Kidney tubule cell (primary cell): ENCODE measurements at regions not wholly inside any gene's neighbourhood (a gene's known extent, or its start where the extent isn't known, plus 50 kb on each side); places are given as distances from the start of the nearest gene placed in this dataset.

Experiments
- DNase-seq: peaks from one replicate; pipeline ENCODE4 v3.0.0-alpha.2; 2018; ENCODE audit warnings: low spot score

DNA sequence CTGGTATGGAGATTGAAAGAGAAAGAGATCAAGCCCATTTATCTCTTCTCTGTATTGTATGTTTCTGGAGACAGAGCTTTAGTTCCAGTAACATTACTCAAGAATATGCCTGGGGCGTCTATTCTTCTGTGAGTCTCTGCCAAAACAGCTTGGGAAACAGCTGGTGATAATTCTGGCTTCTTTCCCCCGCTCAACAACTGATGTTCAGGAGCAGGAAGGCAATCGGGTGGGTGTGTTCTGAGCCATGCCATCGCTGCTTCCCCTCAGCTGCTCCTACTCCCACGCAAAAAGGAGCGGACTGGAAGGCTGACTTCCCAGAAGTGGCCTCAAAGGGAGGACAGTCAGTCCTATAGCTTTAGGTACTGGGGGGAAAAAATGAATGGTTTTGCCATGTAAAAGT is 695.1 kb downstream of the PLCL1 start:
- no peak for DNase-seq

DNA sequence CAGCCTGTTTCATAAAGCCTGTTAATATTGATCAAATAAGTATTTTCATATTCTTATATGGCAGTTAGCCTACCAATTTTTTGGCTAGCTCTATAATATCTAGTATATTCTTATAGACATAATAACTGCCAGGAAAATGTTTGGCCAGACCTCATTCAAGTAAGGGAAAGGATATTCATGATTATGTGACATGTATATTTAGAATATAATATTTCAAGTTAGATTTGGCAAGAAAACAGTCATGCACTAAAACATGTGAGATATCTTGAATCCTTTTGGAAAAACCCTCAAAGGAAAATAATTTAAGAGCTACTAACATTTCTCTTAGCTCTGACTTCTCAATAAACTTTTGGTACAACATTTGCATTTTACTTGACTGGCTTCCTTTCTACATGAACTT is 694.1 kb downstream of the PLCL1 start:
- no peak for DNase-seq

DNA sequence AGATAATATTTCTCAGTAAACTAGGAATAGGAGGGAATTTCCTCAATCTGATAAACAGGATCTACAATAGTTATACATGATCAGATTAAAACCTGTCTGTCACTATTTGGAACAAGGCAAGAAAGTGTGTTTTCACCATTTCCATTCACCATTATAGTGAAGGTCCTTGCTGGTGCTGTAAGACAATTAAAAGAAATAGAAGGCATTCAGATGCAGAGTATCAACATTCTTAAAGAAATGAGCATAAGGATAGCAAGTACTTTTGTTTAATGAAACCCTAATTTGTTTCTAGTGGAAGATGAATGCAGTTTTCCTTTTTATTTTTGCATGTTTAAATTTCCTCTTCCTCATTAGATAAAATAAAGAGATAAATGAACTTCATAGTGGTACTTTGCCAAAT is 693.7 kb downstream of the PLCL1 start:
- no peak for DNase-seq

DNA sequence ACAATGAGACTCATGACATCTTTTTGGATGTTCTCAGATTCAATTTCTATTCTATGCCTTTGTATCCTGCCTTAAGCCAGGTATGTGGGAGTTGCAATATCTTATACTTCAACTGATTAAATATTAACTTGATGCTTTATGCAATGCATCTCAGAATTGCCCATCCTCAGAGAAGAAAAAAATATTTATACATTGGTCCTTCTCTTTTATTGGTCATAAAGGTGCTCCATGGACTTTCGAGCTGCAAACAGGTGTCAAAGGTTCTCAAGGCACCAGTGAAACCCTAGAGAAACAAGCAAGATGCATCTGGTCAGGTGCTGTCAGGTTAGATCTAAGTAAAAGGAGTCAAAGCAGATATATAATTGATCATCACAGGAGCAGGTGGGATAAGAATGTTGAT is 690.5 kb downstream of the PLCL1 start:
- no peak for DNase-seq

DNA sequence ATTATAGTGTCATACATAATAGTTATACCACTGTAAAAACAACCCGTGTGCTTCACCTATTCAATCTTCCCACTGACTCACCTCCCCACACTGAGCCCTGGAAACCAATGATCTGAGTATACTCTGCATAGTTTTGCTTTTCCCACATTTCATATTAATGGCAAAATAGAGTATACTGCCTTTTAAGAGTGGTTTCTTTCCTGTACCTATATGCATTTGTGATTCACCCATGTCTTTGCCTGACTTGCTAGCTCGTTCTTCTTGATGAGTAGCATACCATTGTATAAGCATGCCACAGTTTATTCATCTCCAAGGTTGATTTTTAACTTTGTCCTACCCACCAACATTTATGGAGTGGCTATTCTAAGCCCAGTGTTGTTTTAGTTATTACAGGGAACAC is 686.4 kb downstream of the PLCL1 start:
- DNase-seq: peak; percentile 75

DNA sequence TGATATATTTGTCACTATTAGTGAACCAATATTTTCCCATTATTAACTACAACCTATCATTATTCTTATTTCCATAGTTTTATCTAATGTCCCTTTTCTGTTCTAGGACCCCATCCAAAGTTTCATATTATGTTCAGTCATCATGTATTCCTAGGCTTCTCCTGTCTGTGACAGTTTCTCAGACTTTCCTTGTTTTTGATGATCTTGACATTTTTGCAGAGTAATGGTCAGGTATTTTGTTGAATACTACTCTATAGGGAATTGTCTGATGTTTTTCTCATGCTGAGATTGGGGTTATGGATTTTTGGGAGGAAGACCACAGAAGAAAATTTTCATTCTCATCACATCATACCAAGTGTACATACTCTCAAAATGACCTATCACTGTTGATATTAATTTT is 684.6 kb downstream of the PLCL1 start:
- no peak for DNase-seq

DNA sequence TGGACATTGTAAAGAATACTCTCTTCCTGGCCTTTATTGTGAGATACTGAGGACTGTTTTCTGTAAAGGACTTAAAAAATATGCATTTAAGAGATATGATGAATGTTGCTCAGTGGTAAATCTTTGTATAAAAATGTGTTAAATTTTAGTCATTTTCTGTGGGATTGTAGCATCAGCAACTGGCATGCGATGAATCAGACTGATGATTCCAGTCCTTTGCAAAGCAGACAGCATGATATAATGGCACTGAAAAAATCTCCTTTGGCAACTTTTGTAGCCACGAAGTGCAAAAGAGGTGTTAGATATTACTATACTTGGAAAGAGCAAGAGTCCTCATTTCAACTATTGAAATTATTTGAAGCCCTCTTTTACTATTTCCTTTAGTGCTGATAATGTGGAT is 678.7 kb downstream of the PLCL1 start:
- DNase-seq: peak; percentile 7

DNA sequence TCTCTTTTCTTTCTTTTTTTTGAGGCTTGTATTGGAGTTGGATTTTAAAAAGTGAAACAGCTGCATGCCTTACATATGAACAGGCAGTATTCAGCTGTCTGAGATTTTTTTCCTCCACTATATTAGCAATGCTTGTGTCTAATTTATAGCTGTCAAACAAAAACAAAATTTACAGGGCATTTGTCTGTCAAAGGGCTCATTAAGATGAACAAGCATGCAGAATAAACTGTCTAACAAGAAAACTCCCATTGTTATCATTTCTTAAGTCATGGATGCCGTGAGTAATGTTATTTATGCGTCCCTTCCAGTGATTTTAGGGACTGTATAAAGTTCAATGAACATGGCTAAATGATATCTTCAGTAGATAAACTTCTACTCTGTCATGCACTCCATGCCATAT is 674.7 kb downstream of the PLCL1 start:
- no peak for DNase-seq

DNA sequence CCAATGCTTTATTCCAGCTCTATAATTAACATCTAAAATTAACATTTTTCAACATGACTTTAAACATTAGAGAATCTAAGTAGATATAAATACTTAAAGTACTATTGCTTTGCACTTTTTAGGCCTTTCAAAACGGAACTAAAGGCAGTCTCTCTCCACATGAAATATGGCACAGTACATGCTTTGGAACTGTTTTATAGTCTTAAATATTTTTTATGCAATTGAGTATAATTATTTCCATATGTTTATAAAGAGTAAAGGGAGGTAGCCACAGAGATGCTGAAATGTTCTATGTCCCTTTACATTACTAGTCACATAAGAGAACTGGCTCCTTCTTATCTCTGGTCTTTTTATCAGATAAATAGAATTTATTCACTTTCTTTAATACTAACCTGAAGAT is 674.0 kb downstream of the PLCL1 start:
- DNase-seq: no peak

DNA sequence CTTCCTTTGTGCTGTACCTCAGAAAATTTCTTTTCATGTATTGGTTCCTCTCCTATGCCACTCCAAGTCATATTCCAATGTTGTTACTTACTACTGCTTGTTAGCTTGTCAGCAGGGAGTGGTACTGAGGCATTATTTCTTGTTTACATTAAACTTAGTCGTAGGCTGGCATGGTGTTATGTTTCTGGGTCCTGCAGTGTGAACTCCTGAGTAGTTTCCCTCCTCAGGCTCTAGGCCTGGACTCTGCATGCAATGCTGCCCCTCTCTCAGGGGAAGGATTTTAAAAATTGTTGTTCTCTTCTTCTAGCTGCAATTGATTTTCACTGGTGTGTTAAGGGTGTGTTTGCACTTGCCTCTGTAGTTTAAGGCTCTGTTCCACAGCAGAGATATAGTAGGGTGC is 671.6 kb downstream of the PLCL1 start:
- DNase-seq: no peak

DNA sequence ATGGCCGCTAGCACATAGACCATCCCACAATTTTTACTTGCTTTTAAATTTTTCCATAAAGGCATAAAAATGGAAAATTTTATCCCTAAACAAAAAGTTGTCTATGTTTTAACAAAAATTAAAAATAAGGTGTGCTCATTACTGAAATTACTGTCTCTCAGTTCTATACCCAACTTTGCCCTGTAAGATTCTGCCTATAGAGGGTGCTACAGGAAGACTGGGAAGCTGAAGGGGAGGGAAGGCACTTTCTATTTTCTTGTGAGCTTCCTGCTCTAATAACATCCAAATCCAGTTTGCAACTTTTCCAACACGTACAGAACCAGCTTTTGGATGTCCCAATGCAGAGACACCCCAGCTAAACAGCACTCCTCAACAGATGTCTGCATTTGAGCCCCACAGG is 666.9 kb downstream of the PLCL1 start:
- no peak for DNase-seq

DNA sequence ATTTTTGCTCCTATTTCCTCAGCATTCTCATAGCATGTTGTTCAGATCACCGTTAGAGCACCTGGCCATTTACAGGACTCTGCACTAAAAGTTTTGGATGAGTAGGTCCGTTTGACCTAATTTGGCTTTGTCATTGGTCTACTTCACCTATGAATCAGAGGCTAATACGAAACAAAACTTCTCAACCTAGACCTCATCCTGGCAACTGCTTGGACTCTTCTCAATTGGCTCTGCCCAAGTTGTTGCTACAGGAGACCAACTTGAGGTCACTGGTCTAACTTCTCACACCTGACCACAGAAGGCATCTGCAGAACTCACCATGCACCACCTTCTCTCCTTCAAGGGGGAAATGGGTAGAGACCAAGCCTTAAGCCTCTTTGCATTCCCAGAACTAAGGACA is 663.7 kb downstream of the PLCL1 start:
- peak; percentile 28 for DNase-seq

DNA sequence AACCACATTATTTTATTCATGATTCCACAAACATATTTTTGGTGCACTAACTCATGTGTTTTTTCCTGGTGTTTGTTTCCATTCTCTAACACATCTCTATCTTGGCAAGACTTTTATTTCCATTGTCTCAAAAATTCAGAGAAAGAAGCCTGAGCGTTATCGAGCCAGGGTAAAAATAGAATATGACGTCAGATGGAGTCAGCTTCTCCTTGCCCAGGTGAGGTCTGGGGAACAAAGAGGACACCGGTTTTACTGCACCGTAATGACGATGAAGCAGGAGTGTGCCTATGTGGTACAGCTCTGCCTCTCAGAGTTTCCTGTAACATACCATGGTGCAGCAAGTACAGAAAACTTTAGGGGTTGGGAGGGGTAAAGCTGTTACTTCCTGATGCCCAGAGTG is 661.6 kb downstream of the PLCL1 start:
- no peak for DNase-seq

DNA sequence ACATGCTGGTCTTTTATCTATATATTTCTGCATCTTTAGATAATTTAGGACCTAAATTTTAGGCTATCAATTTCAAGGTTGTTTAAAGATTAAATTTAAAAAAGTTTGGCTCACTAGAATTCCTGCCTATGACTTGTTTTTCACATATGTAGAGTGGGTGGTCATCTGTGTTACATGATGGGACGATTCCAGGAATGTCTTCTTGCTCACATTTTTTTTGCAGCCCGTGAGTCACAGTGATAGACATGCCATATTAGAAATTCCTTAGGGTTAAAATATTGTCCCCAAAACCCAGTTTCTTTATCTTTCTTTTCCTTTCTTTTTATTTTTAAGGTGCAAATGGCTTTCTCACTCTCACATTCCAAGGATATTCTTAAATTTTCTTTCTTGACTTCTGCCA is 652.0 kb downstream of the PLCL1 start:
- peak; percentile 3 for DNase-seq

DNA sequence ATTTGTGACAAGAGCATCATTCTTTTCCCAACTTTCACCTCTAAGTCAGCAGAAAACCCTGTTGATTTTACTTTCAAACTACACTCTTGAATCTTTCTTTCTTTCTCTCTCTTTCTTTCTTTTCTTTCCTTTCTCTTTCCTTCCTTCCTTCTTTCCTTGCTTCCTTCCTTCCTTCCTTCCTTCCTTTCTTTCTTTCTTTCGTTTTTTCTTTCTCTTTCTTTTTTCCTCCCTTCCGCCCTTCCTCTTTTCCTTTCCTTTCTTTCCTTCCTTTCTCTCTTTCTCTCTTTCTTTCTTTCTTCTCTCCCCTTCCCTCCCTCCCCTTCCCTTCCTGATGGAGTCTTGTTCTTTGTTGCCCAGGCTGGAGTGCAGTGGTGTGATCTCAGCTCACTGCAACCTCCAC is 649.5 kb downstream of the PLCL1 start:
- no peak for DNase-seq

DNA sequence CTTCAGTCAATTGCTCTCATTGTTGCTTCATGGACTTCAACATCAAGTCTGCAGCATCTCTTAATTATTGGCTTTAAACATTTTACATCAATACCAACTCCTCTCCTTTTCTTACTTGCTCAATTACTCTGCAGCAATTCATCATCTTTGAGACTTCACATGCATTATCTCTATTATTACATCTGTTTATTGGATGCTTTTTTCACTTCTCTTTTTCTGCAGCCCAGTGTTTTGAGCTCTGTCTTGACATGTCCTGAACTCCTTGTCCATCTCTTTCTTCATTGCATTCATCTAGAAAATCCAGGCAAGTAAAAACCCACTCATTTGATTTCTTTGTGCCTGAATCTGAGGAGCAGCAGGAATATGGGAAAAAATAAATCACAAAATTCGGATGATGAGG is 647.9 kb downstream of the PLCL1 start:
- DNase-seq: no peak

DNA sequence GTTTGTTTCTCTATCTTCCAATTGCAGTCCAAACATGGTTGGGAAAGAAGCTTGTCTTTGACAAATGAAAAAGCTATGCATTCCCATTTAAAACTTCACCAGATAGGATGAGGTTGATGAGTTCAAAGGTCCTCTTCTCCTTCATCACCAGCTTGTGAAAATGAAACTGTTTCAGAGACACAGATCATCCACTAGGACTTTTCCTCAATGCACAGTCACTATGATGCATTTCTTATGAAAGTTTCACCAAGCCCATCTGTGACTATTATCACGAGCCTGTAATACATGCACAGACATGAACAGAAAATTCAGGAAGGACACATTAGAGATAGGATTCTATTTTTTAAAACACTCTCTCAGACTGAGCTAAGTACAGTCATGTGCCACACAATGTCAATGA is 644.4 kb downstream of the PLCL1 start:
- DNase-seq: no peak

DNA sequence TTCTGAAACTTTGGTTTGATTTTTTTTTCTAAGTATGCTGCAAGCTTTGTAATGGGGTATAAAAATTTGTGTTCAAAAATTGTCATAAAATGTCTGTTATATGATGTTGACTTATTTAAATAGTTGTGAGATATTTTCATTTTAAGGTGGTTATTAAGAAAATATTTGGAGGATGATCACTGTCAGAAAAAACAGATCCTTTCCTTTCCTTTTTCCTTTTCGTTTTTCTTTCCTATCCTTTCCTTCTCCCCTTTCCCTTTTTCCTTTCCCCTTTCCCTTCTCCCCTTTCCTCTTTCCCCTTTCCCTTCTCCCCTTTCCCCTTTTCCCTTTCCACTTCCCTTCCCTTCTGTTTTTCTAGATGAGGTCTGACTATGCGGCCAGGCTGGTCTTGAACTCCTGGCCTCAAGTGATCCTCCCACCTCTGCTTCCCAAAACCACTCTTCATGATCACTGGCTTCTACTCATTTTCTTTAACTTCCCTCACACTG is 640.5 kb downstream of the PLCL1 start:
- no peak for DNase-seq

DNA sequence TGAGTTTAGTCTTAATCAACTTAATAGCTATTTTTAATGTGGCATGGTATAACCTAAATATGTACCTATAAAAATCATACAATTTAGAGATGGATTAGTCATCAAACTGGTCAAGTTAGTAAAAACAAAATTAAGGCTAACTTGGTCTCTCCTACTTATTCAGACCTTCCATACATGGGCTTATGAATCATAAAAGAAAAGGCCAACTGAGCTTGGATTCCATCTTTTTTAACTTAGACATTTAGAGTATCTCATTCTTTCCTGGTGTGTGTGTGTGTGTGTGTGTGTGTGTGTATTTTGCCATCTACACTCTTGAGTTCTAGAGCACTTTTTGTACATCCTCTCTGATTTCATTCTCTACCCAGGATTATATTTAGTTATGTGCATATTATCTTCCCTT is 637.5 kb downstream of the PLCL1 start:
- DNase-seq: no peak

DNA sequence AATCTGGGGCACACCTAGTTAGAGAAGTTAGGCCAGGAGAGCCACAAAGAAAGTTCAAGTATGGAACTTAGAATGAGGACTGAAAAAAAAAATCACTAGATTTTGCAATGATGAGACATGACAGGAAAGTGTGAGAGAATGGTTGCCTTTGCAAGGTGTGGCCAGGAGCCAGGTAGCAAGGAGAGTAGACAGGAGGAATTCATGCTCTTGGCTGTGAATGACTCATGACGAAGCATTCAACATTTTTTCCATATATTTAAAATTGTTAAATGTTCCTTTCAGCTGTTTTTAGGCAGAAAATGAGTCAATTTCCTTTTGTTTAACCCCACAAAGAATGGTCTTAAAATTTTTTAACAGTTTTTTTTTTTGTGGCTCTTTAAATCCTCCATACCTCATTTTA is 636.9 kb downstream of the PLCL1 start:
- DNase-seq: peak; percentile 66

DNA sequence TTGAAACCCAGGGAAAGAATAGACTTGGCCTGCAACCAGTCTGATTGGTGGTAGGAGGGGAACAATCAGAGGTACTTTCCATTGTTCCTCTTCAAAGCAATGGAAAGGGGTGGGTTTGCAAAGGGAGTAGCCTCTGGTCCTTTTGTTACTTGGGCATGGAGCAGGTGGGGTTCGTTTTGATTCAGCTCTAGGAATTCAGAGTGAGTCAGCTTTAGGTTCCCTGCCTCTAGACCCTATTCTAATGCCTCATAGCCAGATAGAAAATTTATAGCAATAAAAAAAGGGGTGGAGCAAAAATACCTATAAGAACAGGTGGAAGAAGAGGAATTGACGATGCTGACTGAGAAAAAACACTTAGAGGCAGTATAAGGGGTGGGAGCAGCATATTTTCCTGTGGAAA is 636.4 kb downstream of the PLCL1 start:
- DNase-seq: peak; percentile 4

DNA sequence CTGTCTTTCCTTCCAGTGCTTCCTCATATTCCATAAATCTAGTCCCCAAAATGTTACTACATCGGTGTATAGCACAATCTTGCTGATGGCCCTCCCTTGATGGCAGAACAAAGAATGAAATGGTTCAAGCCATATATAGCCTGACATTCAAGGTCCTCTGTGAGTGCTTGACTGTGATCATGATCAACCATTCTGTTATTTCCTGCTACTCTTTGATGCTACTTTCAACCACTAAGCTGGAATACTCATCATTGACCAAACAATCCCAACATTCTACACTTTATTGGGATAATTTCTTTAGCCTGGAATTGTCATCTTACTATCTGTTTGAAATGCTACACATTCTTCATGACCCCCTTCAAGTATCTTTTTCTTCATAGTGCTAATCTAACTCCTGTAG is 633.9 kb downstream of the PLCL1 start:
- peak; percentile 13 for DNase-seq

DNA sequence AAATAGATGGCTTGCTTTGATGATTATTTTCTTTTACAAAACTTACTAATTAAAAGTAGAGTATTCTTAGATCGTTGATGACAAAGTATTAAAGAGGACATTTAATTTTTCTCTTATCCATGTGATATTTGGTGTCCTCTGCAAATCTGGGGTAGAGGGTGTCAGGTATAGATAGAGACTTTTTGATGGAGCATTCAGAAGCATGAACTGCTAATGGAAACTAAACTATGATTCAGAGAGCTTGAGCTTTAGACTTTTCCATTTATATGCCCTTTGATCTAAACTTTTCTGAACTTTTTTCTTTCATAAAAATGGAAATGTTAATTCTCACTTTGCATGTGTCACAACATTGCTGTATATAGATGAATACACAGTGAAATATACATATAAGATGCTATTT is 619.7 kb downstream of the PLCL1 start:
- no peak for DNase-seq

DNA sequence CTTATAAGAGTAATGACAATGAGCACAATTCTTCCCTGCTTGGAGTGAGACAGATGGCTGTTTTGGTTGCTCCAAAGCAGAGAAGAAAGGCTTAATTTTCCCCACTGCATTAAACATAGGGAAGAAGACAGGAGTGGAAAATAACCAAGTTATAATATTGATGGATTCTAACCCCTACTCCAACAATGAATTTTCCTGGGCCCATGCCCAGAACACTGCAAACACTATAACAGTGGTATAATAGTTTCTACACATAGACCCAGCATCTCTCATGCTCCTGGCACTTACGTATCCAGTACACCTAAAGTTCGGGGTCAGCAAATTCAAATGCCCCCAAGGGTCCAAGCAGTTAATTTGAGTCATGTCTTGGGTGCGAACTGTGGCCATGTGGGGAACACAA is 613.4 kb downstream of the PLCL1 start:
- DNase-seq: no peak

DNA sequence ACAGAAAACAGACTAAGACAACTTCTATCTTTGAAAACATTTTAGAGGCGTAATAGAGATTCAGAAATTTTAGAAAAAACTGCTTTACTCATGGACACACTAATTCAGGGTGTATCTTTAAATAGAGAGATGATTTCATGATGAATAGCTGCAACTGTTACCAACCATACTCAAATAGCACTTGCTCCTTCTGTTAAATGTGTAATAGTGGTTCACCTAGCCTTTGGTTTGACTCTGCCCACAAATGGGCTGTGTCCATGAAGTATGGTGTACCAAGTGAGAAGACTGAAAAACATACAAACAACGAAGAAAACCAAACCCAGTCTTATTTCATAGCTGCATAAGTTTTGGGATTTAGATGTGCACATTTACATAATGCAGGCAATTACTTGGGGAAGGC is 610.6 kb downstream of the PLCL1 start:
- DNase-seq: no peak
